B cell (primary cell): ENCODE measurements at regions not wholly inside any gene's neighbourhood (a gene's known extent, or its start where the extent isn't known, plus 50 kb on each side); places are given as distances from the start of the nearest gene placed in this dataset.
"Not testable (repeated sequence)": the region's sequence is repeated elsewhere in the genome, so short reads cannot be mapped to it uniquely, and the experiment has no call there.

Experiments used
- ATAC-seq: fragments of 200-7000 bp; cut with Tn5 transposase; one replicate; pipeline ENCODE4 v1.10.0; 2021; ENCODE audit warnings: low read depth, mild to moderate bottlenecking, moderate number of reproducible peaks, moderate library complexity
- CTCF ChIA-PET: fragments of 350-600 bp; sonication (Branson Sonifier 250); formaldehyde crosslinking; loops from one replicate; lab custom pipeline; 2021; ENCODE audit warnings: antibody characterized with exemption, inconsistent platforms; lab: Charles Lee
- POLR2A ChIA-PET: fragments of 350-600 bp; sonication (Branson Sonifier 250); formaldehyde crosslinking; loops from one replicate; lab custom pipeline; 2021; ENCODE audit warnings: antibody characterized with exemption; lab: Charles Lee
- DNase-seq: peaks from one replicate; pipeline ENCODE4 v3.0.0; 2013
- H2AFZ ChIP-seq: 2 replicates; pipeline ENCODE4 v1.6.1; 2012; ENCODE audit warnings: mild to moderate bottlenecking, low read depth, low read length; ENCODE audit not compliant: insufficient read depth, poor library complexity, severe bottlenecking
- H3K27ac ChIP-seq, 2 donors: 1 replicate in 1 of 2; 2 replicates in 1 of 2; pipeline ENCODE4 v1.5.1; 2012 to 2013; ENCODE audit warnings: low read length in 2 of 2, mild to moderate bottlenecking in 2 of 2, moderate library complexity in 1 of 2
- H3K27me3 ChIP-seq, 4 experiments: fragments of 200-600 bp in 1 of 4; sonication (generic) in 1 of 4; replicated peaks in 1 of 4; 1 replicate in 2 of 4; 2 replicates in 2 of 4; pipeline versions ENCODE4 v1.6.1 to v1.7.0; 2013 to 2016; ENCODE audit warnings: low read length in 3 of 4, mild to moderate bottlenecking in 2 of 4, mixed read lengths in 1 of 4, moderate library complexity in 1 of 4; ENCODE audit not compliant: insufficient read depth in 4 of 4, control insufficient read depth in 3 of 4; ENCODE audit errors: control extremely low read depth in 1 of 4
- H3K36me3 ChIP-seq, 2 experiments: replicated peaks in 1 of 2; 1 replicate in 1 of 2; 2 replicates in 1 of 2; pipeline versions ENCODE4 v1.6.1 to v1.7.1; 2013; ENCODE audit warnings: low read length in 1 of 2; ENCODE audit not compliant: insufficient read depth in 2 of 2, control insufficient read depth in 1 of 2; ENCODE audit errors: control extremely low read depth in 1 of 2, extremely low read depth in 1 of 2
- H3K4me1 ChIP-seq, 2 donors: fragments of 200-600 bp in 1 of 2; sonication (generic) in 1 of 2; 1 replicate in 1 of 2; 2 replicates in 1 of 2; pipeline versions ENCODE4 v1.5.1 to v1.6.1; 2013 to 2017; ENCODE audit warnings: low read length in 2 of 2; ENCODE audit not compliant: control insufficient read depth in 2 of 2, insufficient read depth in 2 of 2
- H3K4me2 ChIP-seq: replicated peaks from 2 replicates; pipeline ENCODE3; 2012; ENCODE audit warnings: mild to moderate bottlenecking, low read depth, low read length; ENCODE audit not compliant: poor library complexity, severe bottlenecking
- H3K4me3 ChIP-seq, 5 experiments: fragments of 200-600 bp in 1 of 5; sonication (generic) in 1 of 5; 1 replicate in 3 of 5; 2 replicates in 2 of 5; pipeline versions ENCODE4 v1.5.1 to v1.7.0; 2011 to 2016; ENCODE audit warnings: low read length in 4 of 5, mild to moderate bottlenecking in 4 of 5, low read depth in 2 of 5, control low read depth in 1 of 5, moderate library complexity in 1 of 5; ENCODE audit not compliant: insufficient read depth in 1 of 5; ENCODE audit errors: control extremely low read depth in 1 of 5, extremely low read depth in 1 of 5
- H3K79me2 ChIP-seq: fragments of 200-600 bp; sonication (generic); one replicate; pipeline ENCODE4 v1.6.0; 2016; ENCODE audit warnings: low read length; ENCODE audit not compliant: control insufficient read depth, insufficient read depth
- H3K9ac ChIP-seq: fragments of 200-600 bp; sonication (generic); 2 replicates; pipeline ENCODE4 v1.6.1; 2017; ENCODE audit warnings: mild to moderate bottlenecking, low read length, moderate library complexity
- H3K9me3 ChIP-seq, 3 donors: one replicate each; pipeline versions ENCODE4 v1.6.1 to v1.7.1; 2013; ENCODE audit warnings: low read length in 2 of 3; ENCODE audit not compliant: control insufficient read depth in 2 of 3, insufficient read depth in 1 of 3; ENCODE audit errors: control extremely low read depth in 1 of 3
- H4K20me1 ChIP-seq: 2 replicates; pipeline ENCODE4 v1.6.0; 2012; ENCODE audit warnings: mild to moderate bottlenecking, low read length; ENCODE audit not compliant: insufficient read depth, control insufficient read depth, poor library complexity, severe bottlenecking
- H3K27ac Mint-ChIP-seq: one replicate; pipeline ENCODE4 v1.8.0; 2021; ENCODE audit warnings: mixed read lengths
- H3K27me3 Mint-ChIP-seq: one replicate; pipeline ENCODE4 v1.8.0; 2021; ENCODE audit warnings: mixed read lengths
- H3K4me1 Mint-ChIP-seq: one replicate; pipeline ENCODE4 v1.8.0; 2021; ENCODE audit warnings: mixed read lengths
- H3K4me3 Mint-ChIP-seq: one replicate; pipeline ENCODE4 v1.8.0; 2021; ENCODE audit warnings: mixed read lengths
- H3K9me3 Mint-ChIP-seq: one replicate; pipeline ENCODE4 v1.8.0; 2022; ENCODE audit warnings: mixed read lengths; ENCODE audit not compliant: insufficient read depth
- EZH2 ChIP-seq: IDR thresholded peaks from 2 replicates; pipeline ENCODE4 v1.6.1; 2012; ENCODE audit warnings: borderline replicate concordance, low read depth, mild to moderate bottlenecking, moderate library complexity, low read length; ENCODE audit not compliant: insufficient read depth, poor library complexity, severe bottlenecking
- WGBS: methylation state at CpG from one replicate; pipeline ENCODE4 v1.1.5; 2013; ENCODE audit warnings: missing lambda C conversion rate; ENCODE audit not compliant: insufficient coverage; 5-methylcytosine and 5-hydroxymethylcytosine counted together
- intact Hi-C: fragments of 100-400 bp; cut with micrococcal nuclease; formaldehyde crosslinking; loops from one replicate; pipeline ENCODE4 v1.10.0; 2022
- TF ChIP-seq, protein P1 (sequence below): fragments of 200-600 bp; IDR thresholded peaks from one replicate; pipeline ENCODE4 v1.8.0; 2022; ENCODE audit warnings: antibody characterized with exemption, mild to moderate bottlenecking

DNA sequence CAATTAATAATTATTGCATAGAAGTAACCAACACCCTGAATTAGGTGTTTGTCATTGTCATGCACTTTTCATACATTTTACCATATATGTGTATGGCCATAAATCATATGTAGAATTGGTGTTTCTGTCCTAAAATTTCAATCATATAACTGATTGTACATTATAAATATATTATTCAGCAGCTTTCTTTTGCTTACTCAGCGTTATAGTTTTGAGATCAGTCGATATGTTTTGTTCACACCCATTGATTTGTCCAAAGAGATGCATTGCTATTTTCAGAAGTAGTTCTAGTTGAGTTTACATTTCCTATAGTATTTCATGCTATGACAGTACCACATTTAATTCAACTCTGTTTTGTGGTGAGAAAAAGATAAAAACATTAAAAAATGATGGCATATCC is 50.5 kb upstream of the PARP4 start:
- no CpG with 5 or more reads among the region's 2 CpGs for WGBS
- H3K79me2 ChIP-seq = no peaks in the 10 kb centered on the region
- intact Hi-C loops = no loop called here
- H3K9me3 ChIP-seq = no peaks in the 10 kb centered on the region
- Mint-ChIP-seq H3K9me3 (no peaks in the 10 kb centered on the region), H3K27ac (no peak overlapping the region), H3K4me3 (no peak overlapping the region), H3K27me3 (peaks cover 27% of the 10 kb centered on the region), H3K4me1 (peaks cover 27% of the 10 kb centered on the region)
- H4K20me1 ChIP-seq = no peaks in the 10 kb centered on the region
- ATAC-seq (no peak), DNase-seq (no peak)
- peaks cover 0 to 9% (median 5%) of the 10 kb centered on the region in 4 experiments for H3K27me3 ChIP-seq
- ChIA-PET POLR2A (no interaction called here), CTCF (no interaction called here)
- no peak overlapping the region for H2AFZ ChIP-seq
- no peak overlapping the region for H3K4me2 ChIP-seq
- H3K36me3 ChIP-seq = no peaks in the 10 kb centered on the region
- no peak overlapping the region for H3K4me3 ChIP-seq
- H3K27ac ChIP-seq = no peak overlapping the region
- peaks cover 13% of the 10 kb centered on the region in 2 donors for H3K4me1 ChIP-seq
- H3K9ac ChIP-seq = no peak overlapping the region
- no peak for TF ChIP-seq EZH2
- TF ChIP-seq, protein P1, sequence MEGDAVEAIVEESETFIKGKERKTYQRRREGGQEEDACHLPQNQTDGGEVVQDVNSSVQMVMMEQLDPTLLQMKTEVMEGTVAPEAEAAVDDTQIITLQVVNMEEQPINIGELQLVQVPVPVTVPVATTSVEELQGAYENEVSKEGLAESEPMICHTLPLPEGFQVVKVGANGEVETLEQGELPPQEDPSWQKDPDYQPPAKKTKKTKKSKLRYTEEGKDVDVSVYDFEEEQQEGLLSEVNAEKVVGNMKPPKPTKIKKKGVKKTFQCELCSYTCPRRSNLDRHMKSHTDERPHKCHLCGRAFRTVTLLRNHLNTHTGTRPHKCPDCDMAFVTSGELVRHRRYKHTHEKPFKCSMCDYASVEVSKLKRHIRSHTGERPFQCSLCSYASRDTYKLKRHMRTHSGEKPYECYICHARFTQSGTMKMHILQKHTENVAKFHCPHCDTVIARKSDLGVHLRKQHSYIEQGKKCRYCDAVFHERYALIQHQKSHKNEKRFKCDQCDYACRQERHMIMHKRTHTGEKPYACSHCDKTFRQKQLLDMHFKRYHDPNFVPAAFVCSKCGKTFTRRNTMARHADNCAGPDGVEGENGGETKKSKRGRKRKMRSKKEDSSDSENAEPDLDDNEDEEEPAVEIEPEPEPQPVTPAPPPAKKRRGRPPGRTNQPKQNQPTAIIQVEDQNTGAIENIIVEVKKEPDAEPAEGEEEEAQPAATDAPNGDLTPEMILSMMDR = no peak

DNA sequence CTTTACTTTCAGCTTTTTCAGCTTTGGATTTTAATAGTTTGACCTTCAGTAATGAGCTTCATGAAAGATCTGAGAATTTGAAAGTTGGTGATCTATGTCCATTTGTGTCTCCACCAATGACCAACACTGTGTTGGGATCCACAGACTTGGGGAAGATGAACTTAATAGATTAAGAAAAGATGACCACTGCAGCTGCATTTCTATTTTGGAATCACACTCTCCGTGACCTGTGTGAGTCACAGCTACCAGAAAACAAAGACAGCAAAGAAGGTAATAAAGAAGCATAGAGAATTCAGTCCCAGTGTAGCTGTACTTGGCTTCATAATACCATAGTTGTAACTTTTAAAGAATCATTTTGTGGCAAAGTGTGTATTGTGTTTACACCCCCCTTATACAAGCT is 51.4 kb upstream of the PARP4 start:
- H3K27me3 Mint-ChIP-seq = peaks cover 19% of the 10 kb centered on the region
- no CpG with 5 or more reads among the region's 1 CpG for WGBS
- peaks cover 27% of the 10 kb centered on the region for H3K4me1 Mint-ChIP-seq
- H3K36me3 ChIP-seq, H3K27ac ChIP-seq, ATAC-seq, H3K9me3 Mint-ChIP-seq, H3K9me3 ChIP-seq, H3K79me2 ChIP-seq, CTCF ChIA-PET, H3K4me3 Mint-ChIP-seq, H3K27ac Mint-ChIP-seq, H4K20me1 ChIP-seq, DNase-seq, H2AFZ ChIP-seq, H3K4me3 ChIP-seq, POLR2A ChIA-PET, intact Hi-C loops, H3K9ac ChIP-seq, H3K27me3 ChIP-seq, H3K4me2 ChIP-seq: not testable (repeated sequence)
- peaks cover 13% of the 10 kb centered on the region in 2 donors for H3K4me1 ChIP-seq
